NB4 (cell line): ENCODE measurements at regions not wholly inside any gene's neighbourhood (a gene's known extent, or its start where the extent isn't known, plus 50 kb on each side); places are given as distances from the start of the nearest gene placed in this dataset.

Experiments used
- CTCF ChIP-seq: IDR thresholded peaks from one replicate; pipeline ENCODE4 v1.5.1; 2012; ENCODE audit warnings: low read depth, low read length
- MYC ChIP-seq: IDR thresholded peaks from 2 replicates; pipeline ENCODE4 v1.6.1; 2011; ENCODE audit warnings: low read depth, low read length
- POLR2A ChIP-seq: IDR thresholded peaks from 2 replicates; pipeline ENCODE4 v1.6.1; 2011; ENCODE audit warnings: mild to moderate bottlenecking; ENCODE audit not compliant: insufficient read length; ENCODE audit errors: extremely low read depth
- TF ChIP-seq, protein P1 (sequence below): IDR thresholded peaks from 2 replicates; pipeline ENCODE4 v1.6.1; 2011; ENCODE audit warnings: low read depth, low read length

DNA sequence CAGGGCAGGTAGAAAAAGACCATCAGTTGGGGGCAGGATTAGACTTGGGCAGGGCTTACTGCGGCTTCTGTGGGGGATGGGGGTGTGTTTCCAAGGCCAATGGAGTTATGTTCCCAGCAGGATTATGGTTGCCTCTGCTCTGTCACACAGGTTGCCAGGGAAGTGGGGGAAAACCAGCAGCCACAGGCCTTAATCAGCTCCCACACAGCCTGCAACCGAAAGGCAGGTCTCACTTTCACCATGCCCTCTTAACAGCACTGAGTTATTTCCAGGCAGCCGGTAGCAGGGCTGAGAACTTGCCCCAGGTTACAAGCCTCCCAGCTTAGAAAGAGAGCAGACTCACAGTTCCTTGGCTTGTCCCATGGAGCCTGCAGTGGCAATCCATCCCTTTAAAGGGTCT, 205.5 kb downstream of the FGF10 start:
- TF ChIP-seq CTCF = no peak
- no peak for TF ChIP-seq POLR2A
- TF ChIP-seq, protein P1, sequence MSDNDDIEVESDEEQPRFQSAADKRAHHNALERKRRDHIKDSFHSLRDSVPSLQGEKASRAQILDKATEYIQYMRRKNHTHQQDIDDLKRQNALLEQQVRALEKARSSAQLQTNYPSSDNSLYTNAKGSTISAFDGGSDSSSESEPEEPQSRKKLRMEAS = no peak
- TF ChIP-seq MYC = no peak
